AG04450 (cell line): ENCODE measurements at regions not wholly inside any gene's neighbourhood (a gene's known extent, or its start where the extent isn't known, plus 50 kb on each side); places are given as distances from the start of the nearest gene placed in this dataset.

ENCODE experiments used
- CTCF ChIA-PET: fragments of 300-600, 350-600 bp; formaldehyde crosslinking; extraction: SDS; loops from one replicate; lab custom pipeline; 2022; ENCODE audit warnings: antibody characterized with exemption, inconsistent platforms; lab: Charles Lee
- POLR2A ChIA-PET: fragments of 350-600 bp; formaldehyde crosslinking; extraction: SDS; loops from one replicate; lab custom pipeline; 2021; ENCODE audit warnings: antibody characterized with exemption, inconsistent platforms; lab: Yijun Ruan, JAX
- DNase-seq: peaks from one replicate; pipeline ENCODE4 v3.0.0-alpha.2; 2011; ENCODE audit warnings: low read depth, low spot score
- H3K27ac ChIP-seq: one replicate; pipeline ENCODE4 v1.5.1; 2012; ENCODE audit warnings: low read depth, low read length, control low read depth
- H3K27me3 ChIP-seq: one replicate; pipeline ENCODE4 v1.6.0; 2012; ENCODE audit warnings: low read length; ENCODE audit not compliant: control insufficient read depth, insufficient read depth
- H3K4me3 ChIP-seq: 2 replicates; pipeline ENCODE4 v1.5.1; 2011; ENCODE audit warnings: mild to moderate bottlenecking, low read depth, low read length, control low read depth
- H3K9me3 ChIP-seq: 2 replicates; pipeline ENCODE4 v1.5.1; 2012; ENCODE audit warnings: low read length; ENCODE audit not compliant: control insufficient read depth, insufficient read depth
- CTCF ChIP-seq: IDR thresholded peaks from 2 replicates; pipeline ENCODE4 v1.5.1; 2011; ENCODE audit warnings: low read depth, low read length, control low read depth, inconsistent platforms

- Histone ChIP-seq H3K27ac (no peak overlapping the region), H3K4me3 (no peak overlapping the region), H3K9me3 (no peaks in the 10 kb centered on the region), H3K27me3 (no peaks in the 10 kb centered on the region)
- no peak for DNase-seq
- no peak for TF ChIP-seq CTCF
- POLR2A ChIA-PET: no interaction called here
- CTCF ChIA-PET: no interaction called here
Observed at GRCh38 chr4:84238247-84239090, 260.6 kb downstream of the NKX6-1 start.

- Histone ChIP-seq H3K27ac (no peak overlapping the region), H3K9me3 (no peaks in the 10 kb centered on the region), H3K4me3 (no peak overlapping the region), H3K27me3 (no peaks in the 10 kb centered on the region)
- TF ChIP-seq CTCF: no peak
- POLR2A ChIA-PET: no interaction called here
- DNase-seq: no peak
- CTCF ChIA-PET: no interaction called here
Observed at GRCh38 chr4:84237008-84237407, 262.1 kb downstream of the NKX6-1 start.

GRCh38 chr4:84235126-84235944, 263.8 kb downstream of the NKX6-1 start:
- no peak for DNase-seq
- POLR2A ChIA-PET: no interaction called here
- CTCF ChIA-PET: interaction anchor here (1.3 kb wide), 1 partner anchor 24 kb away, joined by 3 read pairs; no protein-coding TSS in a partner anchor
- Histone ChIP-seq H3K9me3 (no peaks in the 10 kb centered on the region), H3K4me3 (no peak overlapping the region), H3K27ac (no peak overlapping the region), H3K27me3 (no peaks in the 10 kb centered on the region)
- no peak for TF ChIP-seq CTCF

- DNase-seq: no peak
- Histone ChIP-seq H3K4me3 (no peak overlapping the region), H3K27ac (no peak overlapping the region), H3K9me3 (no peaks in the 10 kb centered on the region), H3K27me3 (no peaks in the 10 kb centered on the region)
- no peak for TF ChIP-seq CTCF
- ChIA-PET CTCF (no interaction called here), POLR2A (no interaction called here)
Observed at GRCh38 chr4:84232309-84233095, 266.6 kb downstream of the NKX6-1 start.
